ENCODE measurements at regions not wholly inside any gene's neighbourhood (a gene's known extent, or its start where the extent isn't known, plus 50 kb on each side); places are given as distances from the start of the nearest gene placed in this dataset.
"Not testable (repeated sequence)": the region's sequence is repeated elsewhere in the genome, so short reads cannot be mapped to it uniquely, and the experiment has no call there.

DNA sequence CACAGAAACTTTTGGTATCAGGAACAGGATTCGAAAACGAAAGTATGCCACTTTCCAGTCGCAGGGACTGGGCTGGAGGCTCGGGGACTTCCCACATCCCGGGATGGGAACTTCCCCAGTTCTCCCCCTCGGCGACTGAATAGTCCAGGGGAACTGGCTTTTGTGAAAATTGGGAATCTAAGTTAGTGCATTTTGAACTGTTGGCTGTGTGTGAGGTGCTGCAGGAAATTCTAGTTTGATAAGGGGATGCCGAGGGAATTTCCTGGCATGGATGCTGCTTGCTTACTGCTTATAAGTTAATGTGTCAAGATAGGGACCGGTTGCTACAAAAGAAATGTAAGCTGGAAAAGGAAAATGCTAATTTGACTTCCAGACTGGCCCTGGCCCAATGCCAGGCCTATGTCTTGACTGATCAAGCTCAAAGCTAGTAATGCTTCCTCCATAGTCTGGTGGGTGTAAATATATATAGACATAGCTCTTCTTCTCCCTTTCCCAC, 73.4 kb upstream of the EIF5 start:
- no peak for DNase-seq (ENCODE audit: low read depth in 2 of 2)

DNA sequence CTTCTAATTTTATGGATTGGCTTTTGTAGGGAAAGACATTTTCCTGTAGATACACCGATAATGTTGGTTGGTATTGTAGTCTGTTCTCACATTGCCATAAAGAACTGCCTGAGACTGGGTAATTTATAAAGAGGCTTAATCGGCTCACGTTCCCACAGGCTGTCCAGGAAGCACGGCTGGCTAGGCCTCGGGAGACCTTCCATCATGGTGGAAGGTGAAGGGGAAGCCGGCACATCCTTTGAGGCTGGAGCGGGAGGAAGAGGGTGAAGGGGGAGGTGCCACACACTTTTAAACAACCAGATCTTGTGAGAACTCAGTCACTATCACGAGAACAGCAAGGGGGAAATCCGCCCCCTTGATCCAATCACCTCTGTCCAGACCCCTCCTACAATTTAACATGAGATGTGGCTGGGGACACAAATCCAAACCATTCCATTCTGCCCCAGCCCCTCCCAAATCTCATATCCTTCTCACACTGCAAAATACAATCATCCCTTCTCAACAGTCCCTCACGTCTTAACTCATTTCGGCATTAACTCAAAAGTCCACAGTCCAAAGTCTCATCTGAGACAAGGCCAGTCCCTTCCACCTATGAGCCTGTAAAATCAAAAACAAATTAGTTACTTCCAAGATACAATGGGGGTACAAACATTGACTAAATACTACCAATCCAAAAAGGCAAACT, 66.7 kb upstream of the EIF5 start:
- no peak for DNase-seq (ENCODE audit: low read depth in 2 of 2)

DNA sequence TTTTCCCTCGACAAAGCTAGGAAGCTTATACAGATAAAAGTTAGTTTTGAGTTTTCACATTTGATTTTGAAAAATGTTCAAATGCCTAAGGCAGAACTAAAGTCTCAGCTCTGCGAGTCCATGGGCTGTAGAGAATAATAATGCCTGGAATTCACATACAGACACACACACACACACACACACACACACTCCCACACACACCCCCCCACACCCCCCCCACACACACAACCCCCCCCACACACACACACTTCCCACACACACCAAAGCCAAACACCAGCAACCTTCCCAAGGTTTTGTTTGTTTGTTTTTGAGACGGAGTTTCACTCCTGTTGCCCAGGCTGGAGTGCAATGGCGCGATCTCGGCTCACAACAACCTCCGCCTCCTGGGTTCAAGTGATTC, 62.8 kb upstream of the EIF5 start:
- no peak for DNase-seq (ENCODE audit: low read depth in 2 of 2)

DNA sequence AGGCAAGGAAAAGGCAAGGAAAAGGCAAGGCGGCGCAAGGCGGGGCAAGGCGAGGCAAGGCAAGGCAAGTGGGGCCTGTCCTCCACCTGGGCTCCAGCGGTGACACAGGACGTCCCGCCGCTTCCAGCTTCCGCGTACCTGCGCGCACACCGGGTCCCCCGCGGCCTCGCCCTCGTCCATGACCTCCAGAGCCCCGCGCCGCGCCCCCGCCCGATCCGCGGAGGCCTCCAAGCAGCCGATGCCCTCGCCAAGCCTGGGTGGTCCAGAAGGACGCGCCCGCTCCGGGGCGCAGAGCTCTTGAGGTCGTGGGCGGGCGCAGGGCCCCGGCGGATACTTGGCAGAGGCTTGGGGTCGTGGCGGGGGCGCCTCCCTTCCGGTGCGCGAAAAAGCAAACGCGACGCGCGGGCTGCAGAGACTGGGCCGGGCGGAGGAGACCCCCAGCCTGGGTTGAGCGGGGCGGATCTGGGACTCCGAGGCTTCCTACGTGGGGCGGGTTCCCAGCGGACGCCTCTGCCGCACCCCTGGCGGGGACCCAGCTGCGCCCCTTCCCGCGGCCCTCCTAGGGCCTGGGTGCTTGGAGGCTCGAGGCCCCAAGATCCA, 60.8 kb upstream of the EIF5 start:
- DNase-seq (ENCODE audit: low read depth in 2 of 2), result no peak

DNA sequence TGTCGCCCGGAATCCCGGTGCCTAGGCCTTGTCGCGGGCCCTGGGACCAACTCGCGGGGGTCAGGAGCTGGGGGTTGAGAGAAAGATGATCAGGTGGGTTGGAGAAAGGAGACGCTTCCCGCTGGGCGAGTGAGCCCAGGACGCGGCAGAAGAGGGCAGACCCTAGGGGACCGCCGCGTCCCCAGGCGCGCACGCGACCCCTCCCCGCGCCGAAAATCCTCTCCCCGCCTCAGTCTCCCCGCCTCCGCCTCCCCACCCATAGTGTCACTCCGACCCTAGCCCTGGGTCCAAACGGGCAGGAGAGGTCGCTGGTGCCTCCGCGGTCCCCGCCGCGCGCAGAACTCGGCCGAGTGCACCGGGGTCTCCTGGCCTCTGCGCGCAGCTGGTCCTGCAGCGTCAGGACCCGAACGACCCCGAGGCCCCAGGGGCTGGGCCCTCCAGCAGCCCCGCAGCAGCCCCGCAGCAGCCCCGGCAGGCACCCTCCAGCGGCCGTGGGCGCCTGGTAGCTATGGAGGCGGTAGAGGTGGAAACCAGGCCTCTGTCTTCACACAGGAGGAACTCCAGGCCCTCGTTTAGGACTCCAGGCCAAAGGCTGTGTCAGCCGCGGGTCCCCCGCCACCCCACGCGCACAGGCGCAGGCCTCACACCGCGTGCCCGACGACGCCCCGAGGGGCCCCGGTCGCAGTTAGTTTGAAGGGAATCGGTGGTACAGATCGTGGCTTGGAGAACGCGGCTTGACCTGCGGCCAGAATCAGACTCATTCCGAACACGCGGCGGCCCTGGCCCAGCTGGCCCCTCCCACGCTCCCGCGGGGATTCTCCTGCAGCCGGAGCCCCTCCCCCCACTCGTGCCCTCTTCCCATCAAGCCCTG, 60.1 kb upstream of the EIF5 start:
- DNase-seq (ENCODE audit: low read depth in 2 of 2), result no peak

DNA sequence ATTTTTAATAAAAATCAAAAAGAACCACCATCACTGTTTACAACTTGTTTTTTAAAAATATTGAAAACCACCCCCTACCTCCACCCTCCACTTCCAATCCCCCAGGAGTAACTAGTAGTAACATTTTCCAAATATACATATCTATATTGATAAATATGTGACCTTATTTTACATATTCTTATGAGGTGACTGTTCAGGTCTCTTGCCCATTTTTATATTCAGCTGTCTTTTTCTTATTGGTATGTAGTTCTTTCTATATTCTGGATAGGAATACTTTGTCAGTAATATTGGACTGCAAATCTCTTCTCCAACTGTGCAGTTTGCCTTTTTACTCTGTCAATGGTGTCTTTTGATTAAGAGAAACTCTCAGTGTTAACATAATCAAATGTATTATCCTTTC, 59.0 kb upstream of the EIF5 start:
- DNase-seq (ENCODE audit: low read depth in 2 of 2), result no peak

DNA sequence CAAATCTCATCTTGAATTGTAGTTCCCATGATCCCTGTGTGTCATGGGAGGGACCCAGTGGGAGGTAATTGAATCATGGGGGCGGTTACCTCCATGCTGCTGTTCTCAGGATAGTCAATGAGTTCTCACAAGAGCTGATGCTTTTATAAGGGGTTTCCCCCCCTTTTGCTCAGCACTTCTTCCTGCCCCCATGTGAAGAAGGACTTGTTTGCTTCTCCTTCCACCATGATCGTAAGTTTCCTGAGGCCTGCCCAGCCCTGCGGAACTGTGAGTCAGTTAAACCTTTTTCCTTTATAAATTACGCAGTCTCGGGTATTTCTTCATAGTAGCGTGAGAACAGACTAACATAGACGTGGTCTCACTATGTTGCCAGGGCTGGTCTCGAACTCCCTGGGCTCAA, 56.1 kb upstream of the EIF5 start:
- no peak for DNase-seq (ENCODE audit: low read depth in 2 of 2)

DNA sequence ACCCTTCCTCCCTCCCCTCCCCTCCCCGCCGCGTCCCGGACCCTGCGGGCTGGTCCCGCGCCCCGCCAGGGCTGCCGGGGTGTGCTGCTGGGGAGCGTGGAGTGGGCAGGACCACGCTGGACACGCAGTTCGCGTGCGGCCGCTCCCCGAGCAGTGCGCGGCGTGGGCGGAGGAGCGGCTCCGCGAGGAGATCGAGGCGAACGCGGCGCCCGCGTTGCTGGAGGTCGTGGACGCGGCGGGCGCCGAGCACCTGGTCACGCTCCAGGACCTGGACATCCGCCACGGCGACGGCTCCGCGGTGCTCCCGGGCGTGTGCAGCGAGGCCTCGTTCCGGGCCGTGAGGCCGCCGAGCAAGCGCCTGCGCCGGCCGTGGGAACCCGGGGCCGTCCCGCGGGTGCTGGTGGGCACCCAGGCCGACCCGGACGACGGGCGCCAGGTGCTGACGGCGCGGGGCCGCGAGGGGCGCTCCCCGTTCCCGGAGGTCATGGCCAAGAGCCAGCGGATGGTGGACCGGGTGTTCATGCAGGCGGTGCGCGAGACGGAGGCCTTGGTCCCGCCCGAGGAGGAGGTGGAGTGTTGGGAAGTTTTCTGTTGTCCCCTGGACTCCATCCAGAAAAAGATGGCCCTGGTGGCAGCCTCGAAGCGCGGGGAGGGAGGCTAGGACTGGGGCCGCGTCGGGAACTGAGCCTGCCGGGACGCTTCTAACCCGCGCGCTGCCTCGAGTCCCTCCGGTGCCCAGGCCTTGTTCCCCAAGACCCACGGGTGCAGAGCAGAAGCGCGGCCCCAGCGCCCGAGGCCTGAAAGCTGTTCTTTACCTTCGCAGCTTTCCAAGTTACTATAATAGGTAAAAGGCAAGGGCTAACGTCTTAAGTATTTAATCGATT, 54.7 kb upstream of the EIF5 start:
- DNase-seq (ENCODE audit: low read depth in 2 of 2), result no peak

DNA sequence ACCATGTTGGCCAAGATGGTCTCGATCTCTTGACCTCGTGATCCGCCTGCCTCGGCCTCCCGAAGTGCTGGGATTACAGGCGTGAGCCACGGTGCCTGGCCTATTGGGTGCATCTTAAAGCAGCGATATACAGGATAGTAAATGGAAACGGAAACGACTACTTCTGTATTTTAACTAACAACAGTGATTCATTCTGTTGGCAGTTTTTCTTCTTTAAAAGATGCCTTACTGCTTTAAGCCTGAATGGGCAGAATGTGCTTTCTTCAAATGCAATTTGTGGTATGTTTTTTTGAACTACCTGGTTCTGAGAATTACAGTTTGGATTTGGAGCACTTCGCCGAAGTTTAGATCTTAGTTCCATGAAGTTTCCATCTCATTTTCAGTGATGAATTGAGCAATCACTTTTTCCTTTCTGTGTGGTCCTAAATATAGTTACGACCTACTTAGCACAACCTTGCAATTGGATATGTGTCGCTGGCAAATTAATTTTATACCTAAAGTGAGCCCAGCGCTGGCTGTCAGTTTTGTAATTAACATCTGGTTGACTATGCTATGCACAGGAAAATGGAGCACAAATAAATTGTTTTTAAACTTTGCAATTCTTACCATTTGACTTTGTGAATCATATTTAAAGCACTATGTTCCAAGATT, 53.6 kb upstream of the EIF5 start:
- DNase-seq (ENCODE audit: low read depth in 2 of 2), result no peak

DNA sequence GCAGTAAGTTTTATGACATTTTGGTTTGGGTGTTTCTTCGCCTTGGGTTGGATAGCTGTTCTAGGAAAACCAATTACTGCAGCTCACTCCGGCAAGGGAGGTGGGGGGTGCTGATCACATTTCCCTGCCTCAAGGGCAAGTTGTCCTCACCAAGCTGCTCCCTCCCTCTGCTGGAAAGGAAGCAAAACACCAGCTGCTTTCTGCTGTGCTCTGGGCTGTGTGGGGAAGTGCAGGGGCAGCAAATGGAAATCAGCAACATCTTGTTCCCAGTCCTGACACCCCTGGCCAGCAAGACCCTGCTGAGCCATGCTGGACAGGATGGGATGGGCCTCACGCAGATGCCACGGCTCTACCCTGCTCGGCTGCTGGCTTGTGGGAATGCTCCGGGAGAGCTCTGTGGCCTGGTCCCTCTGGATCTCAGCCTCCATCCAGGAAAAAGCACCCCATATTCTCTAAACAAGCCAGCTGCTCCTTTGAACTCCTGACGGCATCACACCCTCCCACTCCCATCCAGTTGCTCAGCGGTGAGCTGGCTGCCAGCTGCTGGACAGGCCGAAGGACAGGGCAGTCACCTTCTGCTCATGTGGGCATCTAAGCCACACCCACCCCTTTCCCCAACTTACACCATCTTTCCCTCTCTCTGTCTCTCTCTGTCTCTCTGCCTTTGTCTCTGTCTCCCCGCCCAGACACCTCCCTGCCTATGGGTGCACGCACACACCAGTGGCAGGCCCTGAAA, 52.4 kb upstream of the EIF5 start:
- DNase-seq (ENCODE audit: low read depth in 2 of 2), result peak; percentile 3 to 8

DNA sequence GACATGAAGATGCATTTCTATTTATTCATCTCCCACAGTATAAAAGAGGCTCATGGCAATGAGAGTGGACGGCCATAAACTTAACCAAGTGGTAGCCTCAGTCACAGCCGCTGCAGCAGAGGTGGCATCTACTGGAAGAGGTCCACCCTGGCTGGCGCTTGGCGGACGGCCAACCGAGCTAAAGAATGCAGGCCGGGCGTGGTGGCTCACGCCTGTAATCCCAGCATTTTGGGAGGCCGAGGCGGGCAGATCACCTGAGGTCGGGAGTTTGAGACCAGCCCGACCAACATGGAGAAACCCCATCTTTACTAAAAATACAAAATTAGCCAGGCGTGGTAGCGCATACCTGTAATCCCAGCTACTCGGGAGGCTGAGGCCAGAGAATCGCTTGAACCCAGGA, 51.7 kb upstream of the EIF5 start:
- DNase-seq (ENCODE audit: low read depth in 2 of 2), result not testable (repeated sequence)

DNA sequence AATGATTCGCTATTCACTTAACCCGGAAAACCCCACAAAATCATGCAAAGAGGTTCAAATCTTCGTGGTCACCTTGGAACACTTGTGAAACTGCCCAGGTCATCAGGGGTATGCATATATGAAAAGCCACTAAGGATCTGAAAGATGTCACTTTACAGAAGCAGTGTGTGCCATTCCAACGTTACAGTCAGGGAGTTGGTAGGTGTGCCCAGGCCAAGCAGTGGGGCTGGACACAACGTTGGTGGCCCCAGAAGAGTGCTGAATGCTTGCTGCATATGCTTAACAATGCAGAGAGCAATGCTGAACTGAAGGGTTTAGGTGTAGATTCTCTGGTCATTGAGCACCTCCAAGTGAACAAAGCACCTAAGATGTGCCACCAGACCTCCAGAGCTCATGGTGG, 51.1 kb upstream of the EIF5 start:
- no peak for DNase-seq (ENCODE audit: low read depth in 2 of 2)

DNA sequence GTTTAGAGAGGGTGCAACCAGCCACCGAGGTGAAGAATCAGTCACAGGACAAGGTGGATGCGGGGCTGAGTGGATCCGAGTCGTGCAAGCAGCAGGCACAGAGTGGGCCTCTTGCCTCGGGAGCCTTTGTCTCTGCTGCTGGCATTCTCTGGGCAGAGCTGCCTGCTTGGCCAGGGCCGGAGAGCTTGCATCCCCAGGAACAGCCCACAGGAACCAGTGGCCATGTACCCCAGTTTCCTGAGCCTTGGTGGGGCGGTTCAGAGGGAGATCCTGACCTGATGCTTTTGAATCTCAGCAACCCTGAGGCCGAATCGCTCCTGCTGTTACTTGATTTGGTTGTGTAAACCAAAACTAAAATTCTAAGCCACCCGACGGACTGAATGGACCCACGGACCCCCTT, 50.1 kb upstream of the EIF5 start:
- DNase-seq (ENCODE audit: low read depth in 2 of 2), result no peak

Measured in fibroblast of skin of left quadriceps (primary cell).